OCI-LY1 (cell line): ENCODE measurements at regions not wholly inside any gene's neighbourhood (a gene's known extent, or its start where the extent isn't known, plus 50 kb on each side); places are given as distances from the start of the nearest gene placed in this dataset.

Source experiments
- CTCF ChIP-seq: fragments of 200-600 bp; sonication (generic), shearing (Covaris generic); IDR thresholded peaks from 2 replicates; pipeline ENCODE4 v1.5.1; 2017; ENCODE audit warnings: mild to moderate bottlenecking, antibody characterized with exemption, low read length, moderate library complexity, mixed read lengths
- EZH2 ChIP-seq: fragments of 200-600 bp; sonication (generic), shearing (Covaris generic); IDR thresholded peaks from 2 replicates; pipeline ENCODE4 v1.8.0; 2017; ENCODE audit warnings: borderline replicate concordance, mixed run types, mild to moderate bottlenecking, antibody characterized with exemption, low read length, moderate library complexity, mixed read lengths

GRCh38 chr18:10361660-10362059, 92.8 kb upstream of the APCDD1 start:
- TF ChIP-seq CTCF (no peak), EZH2 (no peak)
